NB4 (cell line): ENCODE measurements at regions not wholly inside any gene's neighbourhood (a gene's known extent, or its start where the extent isn't known, plus 50 kb on each side); places are given as distances from the start of the nearest gene placed in this dataset.

ENCODE experiments used
- CTCF ChIP-seq: IDR thresholded peaks from one replicate; pipeline ENCODE4 v1.5.1; 2012; ENCODE audit warnings: low read depth, low read length
- MYC ChIP-seq: IDR thresholded peaks from 2 replicates; pipeline ENCODE4 v1.6.1; 2011; ENCODE audit warnings: low read depth, low read length
- POLR2A ChIP-seq: IDR thresholded peaks from 2 replicates; pipeline ENCODE4 v1.6.1; 2011; ENCODE audit warnings: mild to moderate bottlenecking; ENCODE audit not compliant: insufficient read length; ENCODE audit errors: extremely low read depth
- TF ChIP-seq, protein P1 (sequence below): IDR thresholded peaks from 2 replicates; pipeline ENCODE4 v1.6.1; 2011; ENCODE audit warnings: low read depth, low read length

DNA sequence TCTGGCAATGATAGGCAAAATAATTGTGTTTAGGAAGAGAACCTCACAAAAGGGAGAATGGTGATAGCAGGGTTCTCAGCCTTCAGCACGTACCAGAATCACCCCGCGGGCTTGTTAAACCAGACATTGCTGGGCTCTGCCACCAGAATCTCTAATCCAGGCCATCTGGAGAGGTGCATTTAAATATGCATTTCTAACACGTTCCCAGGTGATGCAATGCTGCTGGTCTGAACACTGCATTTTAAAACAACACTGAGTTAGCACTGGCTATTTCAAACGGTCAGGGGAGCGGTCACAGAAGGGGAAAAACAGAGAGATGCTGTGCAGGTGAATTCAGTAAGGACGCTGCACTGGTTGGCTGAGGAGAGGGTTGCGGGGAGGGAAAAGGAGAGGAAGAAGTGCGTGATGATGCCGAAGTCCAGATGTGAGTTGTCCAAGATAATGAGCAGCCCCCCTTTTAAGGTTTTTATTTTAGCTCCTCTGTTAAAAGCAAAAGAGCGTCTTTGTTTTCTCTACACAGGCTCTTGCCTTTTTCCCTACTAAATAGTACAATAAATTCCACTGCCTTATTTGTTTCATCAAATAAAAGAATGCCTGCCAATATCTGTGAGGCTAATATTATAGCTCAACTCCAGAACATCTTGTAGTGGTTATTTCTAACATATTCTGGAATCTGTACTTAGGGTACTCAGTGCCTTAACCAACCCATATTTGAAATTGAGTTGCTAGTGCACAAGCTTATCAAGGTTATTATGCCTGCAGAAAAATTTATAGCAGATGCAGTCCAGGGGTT, 109.6 kb upstream of the POU2AF2 start:
- TF ChIP-seq CTCF, result no peak
- TF ChIP-seq, protein P1, sequence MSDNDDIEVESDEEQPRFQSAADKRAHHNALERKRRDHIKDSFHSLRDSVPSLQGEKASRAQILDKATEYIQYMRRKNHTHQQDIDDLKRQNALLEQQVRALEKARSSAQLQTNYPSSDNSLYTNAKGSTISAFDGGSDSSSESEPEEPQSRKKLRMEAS, result no peak
- no peak for TF ChIP-seq POLR2A
- no peak for TF ChIP-seq MYC
